ENCODE measurements at regions not wholly inside any gene's neighbourhood (a gene's known extent, or its start where the extent isn't known, plus 50 kb on each side); places are given as distances from the start of the nearest gene placed in this dataset.

GRCh38 chr7:148524479-148525224, 65.9 kb upstream of the C7orf33 start:
- no peak overlapping the region for H3K4me2 ChIP-seq
- TF ChIP-seq EZH2phosphoT487 (IDR thresholded peaks at IDR 0.05; ENCODE audit: unreplicated experiment) (no peak), JUNB (IDR thresholded peaks at IDR 0.05; ENCODE audit: unreplicated experiment) (no peak), ZNF462 (CRISPR knock-in tag; IDR thresholded peaks at IDR 0.05) (no peak), ZNF114 (CRISPR knock-in tag; IDR thresholded peaks at IDR 0.05) (no peak), STAT1 (IDR thresholded peaks at IDR 0.05; ENCODE audit: unreplicated experiment) (no peak), ETS1 (IDR thresholded peaks at IDR 0.05) (no peak), CTCF (conservative IDR thresholded peaks at IDR 0.05; ENCODE audit: low read depth in 2 of 2) (no peak), CREB1 (CRISPR knock-in tag; IDR thresholded peaks at IDR 0.05; ENCODE audit: low read depth) (no peak), POLR2AphosphoS5 (IDR thresholded peaks at IDR 0.05; ENCODE audit: low read depth) (no peak), EZH2 (IDR thresholded peaks at IDR 0.05; ENCODE audit: low read depth, unreplicated experiment) (no peak), ZNF331 (CRISPR knock-in tag; IDR thresholded peaks at IDR 0.05; ENCODE audit: low read depth) (no peak), NANOG (IDR thresholded peaks at IDR 0.05; ENCODE audit: borderline replicate concordance) (no peak), REST (IDR thresholded peaks at IDR 0.05; ENCODE audit: unreplicated experiment) (no peak)
- no peak overlapping the region for H3K4me3 ChIP-seq
- peaks cover 5% of the 10 kb centered on the region; the same call in 2 of the 3 replicates for H3K9me3 Mint-ChIP-seq
- H3K27me3 ChIP-seq (ENCODE audit: insufficient read depth) = no peaks in the 10 kb centered on the region
- no peaks in the 10 kb centered on the region for H3K27me3 Mint-ChIP-seq (ENCODE audit: insufficient read depth, low read depth, poor library complexity)
- no peaks in the 10 kb centered on the region for H4K20me1 ChIP-seq (replicated peaks; ENCODE audit: insufficient read depth)
- H3K79me2 ChIP-seq (replicated peaks; ENCODE audit: insufficient read depth) = no peaks in the 10 kb centered on the region
- H3K27ac ChIP-seq (ENCODE audit: low read depth) = no peak overlapping the region
- DNase-seq (ENCODE audit: low spot score) (no peak), ATAC-seq (no peak)
- no peak overlapping the region for H3K4me3 Mint-ChIP-seq
- H3K9me2 ChIP-seq (ENCODE audit: insufficient read depth) = 0 out of 2 replicates have a peak, but pooled peaks cover 4% of the 10 kb centered on the region
- no peaks in the 10 kb centered on the region; the same call in 1 of the 2 replicates for H3F3A ChIP-seq (replicated peaks; ENCODE audit: low read depth)
- H3K4me1 ChIP-seq (ENCODE audit: insufficient read depth) = peaks cover 15% of the 10 kb centered on the region
- H3K4me1 Mint-ChIP-seq = peaks cover 10% of the 10 kb centered on the region
- no peaks in the 10 kb centered on the region for H3K36me3 ChIP-seq (ENCODE audit: insufficient read depth)
- H2AFZ ChIP-seq = no peak overlapping the region
- H3K27ac Mint-ChIP-seq = no peak overlapping the region
- peaks cover 3% of the 10 kb centered on the region; the same call in 1 of the 3 replicates for H3K36me3 Mint-ChIP-seq (ENCODE audit: low read depth)
